ENCODE measurements at regions not wholly inside any gene's neighbourhood (a gene's known extent, or its start where the extent isn't known, plus 50 kb on each side); places are given as distances from the start of the nearest gene placed in this dataset.

- no peaks in the 10 kb centered on the region for H4K20me1 ChIP-seq (ENCODE audit: insufficient read depth, low read length)
- H3K27ac ChIP-seq (ENCODE audit: low read depth, low read length), result no peak overlapping the region
- Mint-ChIP-seq H3K4me1 (ENCODE audit: low read depth, unreplicated experiment) (no peaks in the 10 kb centered on the region), H3K4me3 (ENCODE audit: unreplicated experiment) (no peak overlapping the region), H3K36me3 (ENCODE audit: low read depth, unreplicated experiment) (no peaks in the 10 kb centered on the region), H3K27ac (ENCODE audit: unreplicated experiment) (no peak overlapping the region), H3K9me3 (ENCODE audit: unreplicated experiment) (peaks cover 9% of the 10 kb centered on the region), H3K27me3 (ENCODE audit: low read depth, unreplicated experiment) (no peaks in the 10 kb centered on the region)
- no peaks in the 10 kb centered on the region for H3K27me3 ChIP-seq (ENCODE audit: insufficient read depth, low read length)
- H3K79me2 ChIP-seq (ENCODE audit: insufficient read depth, low read length), result no peaks in the 10 kb centered on the region
- H2AFZ ChIP-seq (ENCODE audit: low read depth, low read length), result no peak overlapping the region
- FAIRE-seq, result no peak
- no peaks in the 10 kb centered on the region for H3K4me1 ChIP-seq (ENCODE audit: insufficient read depth, low read length)
- H3K36me3 ChIP-seq (ENCODE audit: insufficient read depth, low read length), result no peaks in the 10 kb centered on the region
- TF ChIP-seq CTCF (IDR thresholded peaks at IDR 0.05; ENCODE audit: insufficient read depth, low read depth, low read length), result no peak
- no peak for TF ChIP-seq EZH2 (IDR thresholded peaks at IDR 0.05; ENCODE audit: insufficient read depth, low read length)
- DNase-seq (ENCODE audit: low read depth), result no peak
- no peak overlapping the region for H3K4me3 ChIP-seq (ENCODE audit: insufficient read depth, low read depth, low read length)
- H3K9me3 ChIP-seq (ENCODE audit: insufficient read depth, low read depth, low read length), result no peaks in the 10 kb centered on the region
- no peak overlapping the region for H3K4me2 ChIP-seq (ENCODE audit: low read length)
- H3K9ac ChIP-seq (ENCODE audit: low read length), result no peak overlapping the region
Observed at GRCh38 chr5:97955450-97955849, 772.4 kb upstream of the RIOK2 start.

DNA sequence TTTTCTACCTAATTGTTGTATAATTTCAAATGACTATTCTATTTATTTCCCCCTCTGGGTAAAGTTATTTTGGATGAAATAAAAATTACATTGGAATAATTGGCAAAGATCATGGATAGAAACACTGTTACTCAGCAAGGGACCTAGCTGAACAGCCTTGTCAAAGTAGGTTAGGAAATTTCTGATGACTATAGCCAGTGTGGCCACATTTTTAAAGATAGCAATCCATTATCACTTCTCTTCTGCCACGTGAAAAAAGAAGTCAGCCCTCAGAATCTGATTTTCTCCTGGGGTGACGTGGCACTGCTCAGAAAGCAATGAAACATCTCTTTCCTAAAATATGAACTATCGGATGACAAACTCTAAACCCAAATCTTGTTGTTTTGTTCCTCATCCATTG is 784.2 kb upstream of the RIOK2 start:
- Mint-ChIP-seq H3K4me1 (ENCODE audit: low read depth, unreplicated experiment) (no peaks in the 10 kb centered on the region), H3K27ac (ENCODE audit: unreplicated experiment) (no peak overlapping the region), H3K36me3 (ENCODE audit: low read depth, unreplicated experiment) (no peaks in the 10 kb centered on the region), H3K9me3 (ENCODE audit: unreplicated experiment) (no peaks in the 10 kb centered on the region), H3K4me3 (ENCODE audit: unreplicated experiment) (no peak overlapping the region), H3K27me3 (ENCODE audit: low read depth, unreplicated experiment) (no peaks in the 10 kb centered on the region)
- H2AFZ ChIP-seq (ENCODE audit: low read depth, low read length), result no peak overlapping the region
- no peaks in the 10 kb centered on the region for H4K20me1 ChIP-seq (ENCODE audit: insufficient read depth, low read length)
- no peaks in the 10 kb centered on the region for H3K9me3 ChIP-seq (ENCODE audit: insufficient read depth, low read depth, low read length)
- no peak overlapping the region for H3K4me2 ChIP-seq (ENCODE audit: low read length)
- no peaks in the 10 kb centered on the region for H3K36me3 ChIP-seq (ENCODE audit: insufficient read depth, low read length)
- TF ChIP-seq CTCF (IDR thresholded peaks at IDR 0.05; ENCODE audit: insufficient read depth, low read depth, low read length) (no peak), EZH2 (IDR thresholded peaks at IDR 0.05; ENCODE audit: insufficient read depth, low read length) (no peak)
- DNase-seq (ENCODE audit: low read depth) (no peak), FAIRE-seq (no peak)
- H3K27ac ChIP-seq (ENCODE audit: low read depth, low read length), result no peak overlapping the region
- no peaks in the 10 kb centered on the region for H3K79me2 ChIP-seq (ENCODE audit: insufficient read depth, low read length)
- H3K4me3 ChIP-seq (ENCODE audit: insufficient read depth, low read depth, low read length), result no peak overlapping the region
- H3K27me3 ChIP-seq (ENCODE audit: insufficient read depth, low read length), result no peaks in the 10 kb centered on the region
- H3K9ac ChIP-seq (ENCODE audit: low read length), result no peak overlapping the region
- H3K4me1 ChIP-seq (ENCODE audit: insufficient read depth, low read length), result no peaks in the 10 kb centered on the region

- Histone ChIP-seq H3K9me3 (ENCODE audit: insufficient read depth, low read depth, low read length) (no peaks in the 10 kb centered on the region), H3K4me2 (ENCODE audit: low read length) (no peak overlapping the region), H2AFZ (ENCODE audit: low read depth, low read length) (no peak overlapping the region), H3K79me2 (ENCODE audit: insufficient read depth, low read length) (no peaks in the 10 kb centered on the region), H3K4me1 (ENCODE audit: insufficient read depth, low read length) (no peaks in the 10 kb centered on the region), H3K36me3 (ENCODE audit: insufficient read depth, low read length) (no peaks in the 10 kb centered on the region), H3K9ac (ENCODE audit: low read length) (no peak overlapping the region), H3K4me3 (ENCODE audit: insufficient read depth, low read depth, low read length) (no peak overlapping the region), H3K27me3 (ENCODE audit: insufficient read depth, low read length) (no peaks in the 10 kb centered on the region), H3K27ac (ENCODE audit: low read depth, low read length) (no peak overlapping the region), H4K20me1 (ENCODE audit: insufficient read depth, low read length) (no peaks in the 10 kb centered on the region)
- Mint-ChIP-seq H3K4me3 (ENCODE audit: unreplicated experiment) (no peak overlapping the region), H3K27me3 (ENCODE audit: low read depth, unreplicated experiment) (no peaks in the 10 kb centered on the region), H3K4me1 (ENCODE audit: low read depth, unreplicated experiment) (no peaks in the 10 kb centered on the region), H3K27ac (ENCODE audit: unreplicated experiment) (no peak overlapping the region), H3K9me3 (ENCODE audit: unreplicated experiment) (no peaks in the 10 kb centered on the region), H3K36me3 (ENCODE audit: low read depth, unreplicated experiment) (no peaks in the 10 kb centered on the region)
- TF ChIP-seq EZH2 (IDR thresholded peaks at IDR 0.05; ENCODE audit: insufficient read depth, low read length), result no peak
- TF ChIP-seq CTCF (IDR thresholded peaks at IDR 0.05; ENCODE audit: insufficient read depth, low read depth, low read length), result no peak
- DNase-seq (ENCODE audit: low read depth), result no peak
- FAIRE-seq, result no peak
Observed at GRCh38 chr5:97968346-97968745, 785.3 kb upstream of the RIOK2 start.
